HG03139 (cell line): ENCODE measurements at regions not wholly inside any gene's neighbourhood (a gene's known extent, or its start where the extent isn't known, plus 50 kb on each side); places are given as distances from the start of the nearest gene placed in this dataset.
"Not testable (repeated sequence)": the region's sequence is repeated elsewhere in the genome, so short reads cannot be mapped to it uniquely, and the experiment has no call there.

ENCODE experiments used
- ATAC-seq: cut with Tn5 transposase; IDR thresholded peaks from one replicate; pipeline ENCODE4 v1.9.1; 2021; ENCODE audit not compliant: unreplicated experiment

DNA sequence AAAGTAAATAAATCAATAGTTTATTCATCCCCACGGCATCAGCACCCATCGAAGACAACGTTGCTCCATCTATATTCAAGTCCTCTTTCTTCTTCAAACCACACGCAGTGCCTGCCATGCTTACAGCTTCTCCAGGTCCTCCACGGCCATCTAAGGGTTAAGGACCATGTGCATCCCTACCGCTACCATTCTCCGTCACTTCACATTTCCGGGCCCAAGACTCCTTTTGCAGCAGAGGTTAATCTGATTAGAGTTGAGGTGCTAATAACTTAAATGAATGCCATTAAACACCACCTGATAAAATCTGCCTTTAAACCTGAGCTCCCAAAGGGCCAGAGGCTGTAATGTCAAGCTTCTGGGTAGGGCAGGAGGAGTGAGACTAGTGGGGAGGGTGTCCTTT is 79.7 kb upstream of the CCND2 start:
- ATAC-seq, result no peak

DNA sequence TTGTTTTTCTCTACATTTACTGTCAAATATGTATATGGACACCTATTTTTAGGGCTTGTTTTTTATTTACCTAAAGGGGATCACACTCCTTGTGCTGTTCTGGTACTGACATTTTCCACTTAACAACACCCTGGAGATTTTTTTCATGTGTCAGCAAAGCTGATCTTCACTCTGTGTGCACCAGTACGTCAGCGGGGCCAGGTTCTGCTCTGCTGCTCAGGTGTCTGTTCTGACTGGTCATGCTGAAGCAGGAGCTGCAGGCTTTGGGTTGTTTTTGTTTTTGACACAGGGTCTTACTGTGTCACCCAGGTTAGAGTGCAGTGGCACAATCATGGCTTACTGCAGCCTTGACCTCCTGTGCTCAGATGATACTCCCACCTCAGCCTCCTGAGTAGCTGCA is 81.9 kb upstream of the CCND2 start:
- no peak for ATAC-seq

DNA sequence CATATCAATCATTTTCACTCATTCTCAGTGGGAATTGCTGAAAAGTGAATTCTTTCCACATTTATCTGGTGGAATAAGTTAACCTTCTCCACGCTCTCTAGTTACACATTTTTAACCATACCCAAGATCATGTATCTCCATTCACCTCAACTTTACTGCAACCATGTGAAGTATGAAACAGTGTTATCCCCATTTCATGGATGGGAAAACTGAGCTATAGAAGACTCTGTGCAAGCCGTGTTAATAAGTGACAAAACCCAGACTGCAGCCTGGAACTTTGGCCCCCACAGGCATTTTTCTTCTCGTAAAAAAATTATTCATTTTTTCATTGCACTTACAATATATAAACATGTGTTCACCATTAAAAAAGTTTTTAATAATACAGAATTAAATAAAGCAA is 82.4 kb upstream of the CCND2 start:
- ATAC-seq, result no peak

DNA sequence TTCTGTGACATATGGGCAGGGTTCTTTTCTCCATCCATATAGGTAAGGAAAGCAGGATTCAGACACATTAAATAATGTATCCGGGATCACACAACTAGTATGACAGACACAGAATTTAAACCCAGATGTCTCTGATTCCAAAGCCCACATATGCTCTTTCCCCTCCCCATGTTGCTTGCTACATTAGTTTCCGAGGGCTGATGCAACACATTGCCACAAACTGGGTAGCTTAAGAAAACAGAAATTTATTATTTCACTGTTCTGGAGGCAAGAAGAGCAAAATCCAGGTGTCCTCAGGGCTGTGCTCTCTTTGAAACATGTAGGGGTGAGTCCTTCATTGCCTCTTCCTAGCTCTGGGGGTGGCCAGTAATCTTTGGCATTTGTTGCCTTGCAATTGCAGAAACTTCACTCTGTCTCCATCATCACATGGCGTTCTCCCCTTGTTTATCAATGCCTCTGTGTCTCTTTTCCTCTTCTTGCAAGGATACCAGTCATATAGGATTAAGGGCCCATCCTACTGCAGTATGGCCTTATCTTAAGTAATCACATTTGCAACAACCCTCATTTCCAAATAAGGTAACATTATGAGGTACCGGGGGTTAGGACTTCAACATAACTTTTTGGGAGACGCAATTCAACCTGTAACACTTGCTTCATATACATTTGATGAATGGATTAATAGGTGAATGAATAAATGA is 83.0 kb upstream of the CCND2 start:
- ATAC-seq, result no peak

DNA sequence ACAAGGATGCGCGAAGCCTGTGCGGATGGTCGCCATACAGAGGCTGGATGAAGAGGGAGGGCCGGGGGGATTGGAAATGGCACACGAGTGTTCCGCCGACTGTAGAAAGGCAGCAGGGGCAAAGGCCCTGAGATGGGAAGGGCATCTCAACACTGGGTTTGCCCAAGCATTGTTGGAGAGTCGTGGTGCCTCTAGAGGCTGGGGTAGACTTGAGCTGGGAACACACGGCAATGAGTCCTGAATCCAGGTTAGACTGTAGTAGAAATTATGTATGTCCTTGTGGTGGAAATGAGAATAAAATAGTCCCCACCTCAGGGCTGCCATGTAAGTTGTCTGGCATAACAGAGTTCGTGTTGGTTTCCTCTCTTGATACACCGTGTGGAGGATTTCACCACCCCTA is 83.8 kb upstream of the CCND2 start:
- ATAC-seq, result no peak

DNA sequence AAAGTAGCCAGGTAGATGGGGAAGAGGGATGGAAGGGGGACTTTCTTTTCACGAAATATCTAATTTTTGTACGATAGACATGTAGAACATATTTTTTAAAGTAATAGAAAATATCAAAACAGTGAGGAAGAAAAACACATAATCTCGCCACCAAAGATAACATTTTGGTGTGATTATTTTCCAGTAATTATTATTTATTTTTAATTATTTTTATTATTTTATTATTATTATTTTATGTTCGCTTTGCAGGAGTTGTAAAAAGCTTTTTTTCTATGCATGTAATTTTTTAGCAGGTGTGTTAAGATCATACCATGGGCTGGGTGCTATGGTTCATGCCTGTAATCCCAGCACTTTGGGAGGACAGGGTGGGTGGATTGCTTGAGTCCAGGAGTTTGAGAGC is 85.6 kb upstream of the CCND2 start:
- no peak for ATAC-seq

DNA sequence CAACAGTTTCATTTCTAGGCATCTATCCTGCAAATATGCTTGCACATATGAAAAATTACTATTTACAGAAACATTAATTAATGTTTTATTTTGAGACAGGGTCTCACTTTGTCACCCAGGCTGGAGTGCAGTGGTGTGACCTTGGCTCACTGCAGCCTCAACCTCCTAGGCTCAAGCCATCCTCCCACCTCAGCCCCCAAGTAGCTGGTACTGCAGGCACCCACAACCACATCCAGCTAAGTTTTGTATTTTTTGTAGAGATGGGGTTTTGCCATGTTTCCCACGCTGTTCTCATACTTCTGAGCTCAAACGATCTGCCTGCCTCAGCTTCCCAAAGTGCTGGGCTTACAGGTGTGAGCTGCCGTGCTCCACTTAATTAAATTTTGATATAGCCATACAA is 86.2 kb upstream of the CCND2 start:
- ATAC-seq, result not testable (repeated sequence)

DNA sequence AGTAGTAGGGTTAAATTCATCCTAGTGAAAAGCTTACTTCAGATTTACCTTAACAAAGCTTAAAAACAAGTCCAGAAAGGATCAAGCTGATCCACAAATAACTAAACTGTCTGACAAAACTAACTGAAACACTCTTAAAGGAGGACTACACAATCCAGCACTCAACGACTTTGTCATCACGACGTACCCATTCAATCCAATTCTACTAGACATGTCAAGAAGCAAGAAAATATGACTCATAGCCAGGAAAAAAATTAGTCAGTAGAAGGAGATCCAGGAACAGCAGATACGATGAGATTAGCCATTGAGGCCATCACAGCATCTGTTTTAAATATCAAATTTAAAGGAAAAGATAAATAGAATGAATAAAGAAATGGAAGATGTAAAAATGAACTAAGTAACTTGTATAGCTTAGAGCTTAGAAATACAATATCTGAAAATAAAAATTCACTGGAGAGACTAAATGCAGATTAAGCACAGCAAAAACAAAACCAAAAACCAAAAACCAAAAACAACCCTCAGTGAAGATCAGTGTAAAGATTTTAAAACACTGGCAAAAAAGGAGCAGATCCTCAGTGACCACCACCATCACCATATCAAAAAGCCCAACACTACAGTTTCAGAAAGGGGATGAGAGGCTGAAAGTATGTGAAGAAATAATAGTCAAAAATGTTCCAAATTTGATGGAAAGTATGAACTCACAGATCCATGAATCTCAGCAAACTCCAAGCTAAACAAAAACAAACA is 95.0 kb upstream of the CCND2 start:
- ATAC-seq, result no peak

DNA sequence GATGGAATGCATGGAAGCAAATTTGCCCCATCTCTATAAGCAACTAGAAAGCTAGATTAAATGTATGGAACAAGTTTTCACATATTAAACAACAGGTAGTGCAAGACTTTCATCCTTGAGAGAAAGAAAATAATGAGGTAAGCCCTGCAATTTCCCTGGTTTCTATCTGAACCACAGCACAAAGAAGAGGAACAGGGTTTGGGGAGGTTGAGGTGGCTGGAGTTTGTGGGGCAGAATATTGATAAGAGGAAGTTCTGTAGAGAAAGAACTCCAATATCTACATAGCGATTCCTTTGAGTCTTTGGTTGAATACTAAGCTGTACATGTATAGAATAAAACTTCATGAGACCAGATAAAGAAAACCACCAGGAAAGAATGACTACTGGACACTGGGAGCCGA is 96.3 kb upstream of the CCND2 start:
- ATAC-seq, result no peak

DNA sequence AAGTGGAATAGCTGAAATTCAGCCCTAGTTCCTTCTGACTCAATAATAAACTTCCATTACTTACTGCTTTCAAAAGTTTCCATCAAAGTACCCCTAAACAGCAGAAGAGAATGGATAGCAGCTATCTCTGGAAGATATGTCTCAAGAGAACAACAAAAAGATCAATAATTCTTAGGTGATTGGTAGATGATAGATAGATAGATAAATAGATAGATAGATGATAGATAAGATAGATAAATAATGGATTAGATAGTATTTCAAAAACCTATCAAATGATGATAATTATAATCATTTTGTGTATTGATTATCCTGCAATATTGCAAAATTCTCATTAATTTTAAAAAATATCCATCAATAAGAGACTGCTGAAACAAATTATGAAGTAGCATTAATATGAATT is 97.4 kb upstream of the CCND2 start:
- ATAC-seq, result no peak

DNA sequence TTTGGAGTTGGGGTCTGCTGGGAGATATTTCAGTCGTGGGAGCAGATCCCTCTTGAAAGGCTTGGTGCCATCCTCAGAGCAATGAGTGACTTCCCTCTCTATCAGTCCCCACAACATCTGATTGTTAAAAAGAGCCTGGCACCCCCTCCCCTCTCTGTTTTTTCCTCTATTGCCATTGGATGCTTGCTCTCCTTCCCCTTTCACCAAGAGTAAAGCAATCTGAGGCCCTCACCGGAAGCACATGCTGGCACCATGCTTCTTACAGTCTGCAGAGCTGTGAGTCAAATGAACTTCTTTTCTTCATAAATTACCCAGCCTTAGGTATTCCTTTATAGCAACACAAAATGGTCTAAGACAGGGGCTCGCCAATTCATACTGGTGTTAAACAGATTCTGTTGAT is 99.1 kb upstream of the CCND2 start:
- no peak for ATAC-seq

DNA sequence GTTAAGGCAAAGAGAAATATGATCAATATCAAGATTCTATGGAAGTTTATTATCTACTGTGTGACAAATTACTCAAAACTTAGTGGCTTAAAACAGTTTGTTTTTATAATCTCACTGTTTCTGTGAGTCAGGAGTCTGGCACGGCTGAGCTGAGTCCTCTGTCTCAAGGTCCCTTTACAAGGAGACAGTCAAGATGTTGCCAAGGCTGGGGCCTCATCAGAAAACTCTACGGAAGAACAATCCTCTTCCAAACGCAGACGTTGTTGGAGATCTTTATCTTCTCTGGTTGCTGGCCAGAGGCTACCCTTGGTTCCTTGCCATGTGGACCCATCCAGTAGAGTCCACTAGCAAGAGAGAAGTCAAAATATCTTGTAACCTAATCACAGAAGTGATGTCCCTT is 100.6 kb upstream of the CCND2 start:
- ATAC-seq, result no peak

DNA sequence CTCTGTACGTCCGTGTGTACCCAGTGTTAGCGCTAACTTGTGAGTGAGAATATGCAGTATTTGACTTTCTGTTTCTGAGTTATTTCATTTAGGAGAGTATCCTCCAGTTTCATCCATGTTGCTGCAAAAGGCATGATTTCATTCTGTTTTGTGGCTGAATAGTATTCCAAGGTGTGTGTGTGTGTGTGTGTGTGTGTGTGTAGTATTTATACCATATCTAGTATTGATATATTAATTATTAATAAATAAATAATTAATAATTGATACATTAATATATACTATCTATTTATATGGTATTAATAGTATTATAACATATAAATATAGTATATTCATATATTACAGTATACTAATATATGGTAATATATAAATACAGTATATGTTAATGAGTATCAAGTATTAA is 101.8 kb upstream of the CCND2 start:
- no peak for ATAC-seq

DNA sequence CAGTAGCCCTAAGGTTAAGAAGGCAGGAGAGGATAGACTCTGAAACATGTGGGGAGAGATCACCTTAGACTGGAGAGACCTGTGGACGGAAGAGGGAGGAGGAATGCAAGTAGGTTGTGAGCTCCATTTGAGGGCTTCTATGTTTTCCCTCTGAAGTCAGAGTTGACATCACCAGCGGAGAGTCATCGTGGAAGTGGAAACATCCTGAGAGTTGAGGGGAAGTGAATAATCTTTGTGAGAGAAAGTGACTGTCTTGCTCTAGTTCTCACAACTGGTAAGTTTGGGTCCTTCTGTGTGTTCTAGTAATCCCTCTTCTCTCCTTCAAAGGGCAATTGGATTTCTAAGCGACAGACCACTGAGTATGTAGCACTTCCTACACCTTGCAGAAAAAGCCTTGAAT is 103.6 kb upstream of the CCND2 start:
- ATAC-seq, result no peak

DNA sequence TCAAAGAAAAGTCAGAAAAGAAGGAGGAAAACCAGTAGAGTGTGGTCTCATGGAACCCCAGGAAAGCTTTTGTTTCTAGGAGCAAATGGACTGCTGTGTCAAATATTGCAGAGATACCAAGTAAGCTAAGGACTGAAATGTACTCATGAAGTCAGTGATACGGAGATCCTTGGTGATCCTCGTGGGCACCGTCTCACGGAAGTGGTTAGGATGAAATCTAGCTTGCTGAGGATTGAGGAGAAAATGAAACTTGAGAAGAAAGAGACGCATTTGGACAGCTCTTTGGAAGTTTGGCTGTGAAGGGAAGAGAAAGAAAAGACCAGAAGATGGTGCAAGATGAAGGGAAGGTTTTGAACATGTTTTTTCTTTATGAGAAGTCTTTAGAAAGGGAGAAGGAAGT is 104.0 kb upstream of the CCND2 start:
- no peak for ATAC-seq

DNA sequence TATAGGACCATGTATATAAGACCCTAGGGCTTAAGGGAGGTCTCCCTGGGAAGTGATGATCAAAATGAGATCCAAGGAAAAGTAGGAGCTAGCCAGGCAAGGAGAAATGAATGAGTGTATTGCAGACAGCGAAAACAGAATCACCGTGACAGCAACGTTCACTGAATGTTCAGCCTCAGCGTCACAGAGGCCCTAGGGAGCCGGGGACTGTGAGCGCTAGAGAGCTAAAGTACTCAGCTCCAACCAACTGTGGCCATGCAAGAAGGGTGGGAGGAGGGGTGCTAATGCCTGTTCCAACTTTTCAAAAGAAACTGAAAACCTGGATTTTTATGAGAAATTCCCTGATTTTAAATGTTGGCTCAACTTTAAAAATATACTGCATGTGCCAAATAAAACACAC is 105.5 kb upstream of the CCND2 start:
- no peak for ATAC-seq

DNA sequence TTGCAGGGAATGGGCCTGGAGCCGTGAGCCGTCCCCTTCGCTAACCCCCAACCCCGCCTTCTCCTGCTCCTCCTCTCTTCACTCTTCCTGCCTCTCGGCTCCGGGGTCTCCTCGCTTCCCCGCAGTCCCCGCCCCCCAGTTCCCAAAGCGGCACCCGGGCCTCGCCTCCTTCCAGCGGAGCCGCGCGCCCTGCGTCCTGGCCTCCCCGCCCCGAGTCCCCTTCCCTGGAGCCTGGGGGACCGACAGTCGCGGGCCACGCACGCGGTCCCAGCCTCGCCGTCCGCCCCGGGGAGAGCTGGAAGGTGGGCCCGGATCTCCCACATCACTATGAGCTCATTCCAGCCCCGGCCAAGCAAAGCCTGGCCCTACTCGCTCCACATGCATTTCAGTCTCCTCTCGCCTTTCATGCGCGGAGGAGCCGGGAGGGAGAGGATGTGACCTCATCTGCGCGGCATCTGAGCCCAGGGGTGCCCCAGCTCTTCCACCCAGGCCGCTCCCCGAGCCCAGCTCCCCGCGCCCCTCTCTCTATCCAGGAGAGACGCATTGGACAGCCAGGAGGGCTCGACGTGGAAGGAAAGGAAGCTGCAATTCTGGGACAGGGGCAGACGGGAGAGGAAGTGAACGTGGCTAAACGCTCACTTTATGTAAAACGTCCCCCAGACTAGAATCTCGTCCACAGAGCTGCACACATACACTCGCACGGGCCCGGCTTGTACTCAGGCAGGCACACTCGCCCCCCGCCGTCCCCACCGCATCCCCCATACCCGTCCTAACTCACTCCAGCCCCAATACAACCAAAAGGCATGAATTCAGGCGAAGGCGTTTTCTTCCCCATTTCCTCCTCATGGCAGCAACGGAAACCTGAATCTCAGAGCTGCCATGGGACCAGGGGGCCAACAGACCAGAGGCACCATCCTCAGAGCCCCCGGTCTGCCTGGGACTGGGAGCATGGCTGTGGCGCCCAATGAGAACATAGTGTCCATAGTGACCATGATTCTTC is 108.7 kb upstream of the CCND2 start:
- peak; percentile 70 for ATAC-seq

DNA sequence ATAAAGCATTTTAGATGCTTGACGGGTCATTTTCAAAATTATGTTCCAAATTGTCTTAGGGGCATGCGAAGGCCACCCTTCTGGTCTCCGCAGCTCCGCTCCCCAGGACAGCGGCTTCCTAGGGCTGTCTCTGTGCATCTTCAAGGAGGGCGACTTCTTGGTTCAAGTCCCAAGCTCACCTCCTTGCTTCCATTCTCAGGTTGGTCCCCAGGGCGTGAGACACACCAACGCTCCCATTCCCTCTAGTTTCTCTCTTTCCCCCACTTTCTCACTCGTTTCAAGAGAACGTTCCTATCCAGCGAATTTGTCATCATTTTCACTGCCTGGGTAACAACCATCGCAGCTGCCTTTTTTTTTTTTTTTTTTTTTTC is 109.4 kb upstream of the CCND2 start:
- ATAC-seq, result no peak

DNA sequence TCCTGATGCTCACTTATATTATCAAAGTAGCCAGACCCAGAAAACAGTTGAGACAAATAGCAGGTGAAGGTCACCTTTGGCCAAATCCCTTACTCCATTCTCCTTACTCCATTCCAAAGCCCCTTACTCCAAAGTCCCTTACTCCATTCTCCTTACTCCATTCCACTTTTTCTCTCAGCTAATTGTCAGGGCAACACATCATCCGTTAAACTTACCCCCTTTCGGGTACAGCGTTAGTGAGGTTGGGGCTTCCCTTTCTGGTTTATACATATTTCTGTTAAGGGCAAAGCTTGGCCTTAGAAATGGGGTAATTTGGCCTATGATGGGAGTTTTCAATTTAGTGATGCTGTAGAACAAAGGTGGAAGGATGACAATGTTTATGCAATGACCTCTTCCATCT is 111.8 kb upstream of the CCND2 start:
- no peak for ATAC-seq

DNA sequence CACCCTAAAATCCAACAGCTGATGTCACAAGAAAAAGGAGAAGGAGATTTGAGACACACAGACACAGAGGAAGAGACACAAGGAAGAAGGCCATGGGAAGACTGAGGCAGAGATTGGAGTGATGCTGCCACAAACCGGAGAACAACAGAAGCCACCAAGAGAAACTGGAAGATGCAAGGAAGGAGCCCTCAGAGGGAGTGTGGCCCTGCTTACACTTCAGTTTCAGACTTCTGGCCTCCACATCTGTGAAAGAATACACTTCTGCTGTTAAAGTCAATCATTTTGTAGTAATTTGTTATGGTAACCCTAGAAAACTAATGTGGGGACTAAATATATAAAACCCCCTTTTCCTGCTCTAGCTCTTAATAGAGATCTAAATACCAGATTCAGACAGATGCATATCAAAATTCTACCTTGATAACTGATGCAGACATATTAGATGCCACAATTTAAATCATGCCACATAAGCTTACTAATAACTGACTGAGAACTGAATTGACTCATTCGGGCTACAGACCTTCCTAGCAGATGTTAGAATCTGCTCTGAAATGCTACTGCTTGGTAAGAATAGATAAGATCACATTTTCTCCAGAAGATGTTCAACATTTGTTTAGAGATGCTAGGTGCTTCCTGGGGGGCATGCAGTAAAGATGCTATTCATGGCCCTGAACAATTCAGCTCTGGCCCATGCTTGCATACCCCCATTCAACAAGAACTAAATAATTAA is 113.1 kb upstream of the CCND2 start:
- no peak for ATAC-seq

DNA sequence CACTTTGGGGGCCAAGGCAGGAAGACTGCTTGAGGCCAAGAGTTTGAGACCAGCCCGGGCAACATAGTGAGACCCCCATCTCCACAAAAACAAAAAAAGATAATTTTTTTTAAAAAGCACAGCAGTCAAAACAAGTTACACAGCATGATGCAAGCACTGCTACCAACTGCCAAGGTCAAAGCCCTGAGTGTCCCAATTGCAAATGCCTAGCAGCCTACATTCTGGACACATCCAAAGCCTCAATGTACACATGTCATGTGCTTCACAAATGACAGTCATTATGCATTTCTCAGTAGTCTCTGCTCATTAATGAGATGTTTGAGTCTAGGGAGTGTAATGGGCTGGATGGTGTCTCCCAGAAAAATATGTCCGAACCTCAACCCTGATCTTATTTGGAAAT is 113.7 kb upstream of the CCND2 start:
- no peak for ATAC-seq
